Uterus (tissue), 3 donors: ENCODE measurements at regions not wholly inside any gene's neighbourhood (a gene's known extent, or its start where the extent isn't known, plus 50 kb on each side); places are given as distances from the start of the nearest gene placed in this dataset.

Experiments used
- DNase-seq, 2 donors: peaks; one replicate each; pipeline ENCODE4 v3.0.0-alpha.2; 2019 to 2020
- H3K27ac ChIP-seq, 2 donors: fragments of 200-600 bp; sonication (generic); 1 replicate in 1 of 2; 2 replicates in 1 of 2; pipeline ENCODE4 v1.5.1; 2016 to 2018
- H3K27me3 ChIP-seq, 2 donors: fragments of 200-600 bp; sonication (generic); one replicate each; pipeline ENCODE4 v1.5.1; 2018 to 2019; ENCODE audit warnings: control low read depth in 1 of 2
- H3K36me3 ChIP-seq, 2 donors: fragments of 200-600 bp; sonication (generic); one replicate each; pipeline ENCODE4 v1.5.1; 2019; ENCODE audit warnings: control low read depth in 1 of 2
- H3K4me1 ChIP-seq, 2 donors: fragments of 200-600 bp; sonication (generic); one replicate each; pipeline ENCODE4 v1.5.1; 2018 to 2019; ENCODE audit warnings: control low read depth in 1 of 2
- H3K4me3 ChIP-seq, 2 donors: fragments of 200-600 bp; sonication (generic); 1 replicate in 1 of 2; 2 replicates in 1 of 2; pipeline ENCODE4 v1.5.1; 2018 to 2019; ENCODE audit warnings: mild to moderate bottlenecking in 1 of 2
- H3K9me3 ChIP-seq, 2 donors: fragments of 200-600 bp; sonication (generic); one replicate each; pipeline ENCODE4 v1.5.1; 2019; ENCODE audit warnings: control low read depth in 1 of 2
- CTCF ChIP-seq, 4 experiments: fragments of 200-600 bp in 2 of 4; fragments of 450-650 bp in 2 of 4; sonication (generic) in 2 of 4; IDR thresholded peaks; one replicate each; pipeline ENCODE4 v1.5.1; 2016 to 2019; ENCODE audit warnings: antibody characterized with exemption in 4 of 4, mild to moderate bottlenecking in 2 of 4, moderate library complexity in 1 of 4
- POLR2A ChIP-seq, 2 donors: fragments of 450-650 bp; IDR thresholded peaks; one replicate each; pipeline ENCODE4 v1.6.1; 2016; ENCODE audit warnings: antibody characterized with exemption in 2 of 2, mild to moderate bottlenecking in 1 of 2, moderate library complexity in 1 of 2
- intact Hi-C: fragments of 100-400 bp; cut with DNase I; formaldehyde crosslinking; loops from one replicate; pipeline ENCODE4 v1.15.1; 2023; ENCODE audit warnings: low total_unique reads
- donor health status: DM: yes; HTN: yes; CAD: no.

- Histone ChIP-seq H3K4me3 (no peak overlapping the region), H3K27me3 (no peaks in the 10 kb centered on the region), H3K9me3 (no peaks in the 10 kb centered on the region), H3K27ac (no peak overlapping the region), H3K4me1 (no peaks in the 10 kb centered on the region), H3K36me3 (no peaks in the 10 kb centered on the region)
- no peak for TF ChIP-seq POLR2A (IDR thresholded peaks at IDR 0.05)
- TF ChIP-seq CTCF (IDR thresholded peaks at IDR 0.05) = no peak
- intact Hi-C loops = no loop called here
- DNase-seq = no peak
Measured at GRCh38 chr12:115194857-115195256, 510.9 kb upstream of the TBX3 start.

- no peak for DNase-seq
- H3K4me3 ChIP-seq = no peak overlapping the region
- TF ChIP-seq POLR2A (IDR thresholded peaks at IDR 0.05) (no peak), CTCF (IDR thresholded peaks at IDR 0.05) (no peak)
- no peak overlapping the region for H3K27ac ChIP-seq
- intact Hi-C loops = no loop called here
- H3K9me3 ChIP-seq = no peaks in the 10 kb centered on the region
- H3K36me3 ChIP-seq = no peaks in the 10 kb centered on the region
- H3K4me1 ChIP-seq = no peaks in the 10 kb centered on the region
- no peaks in the 10 kb centered on the region for H3K27me3 ChIP-seq
Measured at GRCh38 chr12:115194448-115194847, 510.5 kb upstream of the TBX3 start.

- Histone ChIP-seq H3K27me3 (no peaks in the 10 kb centered on the region), H3K9me3 (no peaks in the 10 kb centered on the region), H3K4me3 (no peak overlapping the region), H3K4me1 (no peaks in the 10 kb centered on the region), H3K36me3 (no peaks in the 10 kb centered on the region), H3K27ac (no peak overlapping the region)
- TF ChIP-seq POLR2A (IDR thresholded peaks at IDR 0.05) (no peak), CTCF (IDR thresholded peaks at IDR 0.05) (no peak)
- intact Hi-C loops = no loop called here
- no peak for DNase-seq
Measured at GRCh38 chr12:115191342-115191741, 507.4 kb upstream of the TBX3 start.

GRCh38 chr12:115190010-115190770 lies 506.2 kb upstream of the TBX3 start:
- DNase-seq = no peak
- H3K27me3 ChIP-seq = no peaks in the 10 kb centered on the region
- intact Hi-C loops = no loop called here

More at GRCh38 chr12:115190010-115190770, 506.2 kb upstream of the TBX3 start:
- H3K4me3 ChIP-seq = no peak overlapping the region
- H3K4me1 ChIP-seq = no peaks in the 10 kb centered on the region
- H3K36me3 ChIP-seq = no peaks in the 10 kb centered on the region
- H3K9me3 ChIP-seq = no peaks in the 10 kb centered on the region
- no peak for TF ChIP-seq CTCF (IDR thresholded peaks at IDR 0.05)
- TF ChIP-seq POLR2A (IDR thresholded peaks at IDR 0.05) = no peak
- H3K27ac ChIP-seq = no peak overlapping the region
